ENCODE measurements at regions not wholly inside any gene's neighbourhood (a gene's known extent, or its start where the extent isn't known, plus 50 kb on each side); places are given as distances from the start of the nearest gene placed in this dataset.

GRCh38 chrX:23559975-23560374 is 107.3 kb upstream of the PRDX4 start:
- Histone ChIP-seq H3K18ac (ENCODE audit: low read depth in 1 of 2, low read length in 2 of 2) (no peak overlapping the region), H4K91ac (ENCODE audit: low read length) (no peak overlapping the region), H2AK5ac (ENCODE audit: low read length, severe bottlenecking) (no peak overlapping the region), H3K27ac (ENCODE audit: low read length, poor library complexity, severe bottlenecking) (no peak overlapping the region), H3K79me1 (replicated peaks; ENCODE audit: low read length, poor library complexity, severe bottlenecking) (no peaks in the 10 kb centered on the region), H3K9ac (ENCODE audit: low read length) (no peak overlapping the region), H3K4ac (ENCODE audit: low read depth in 1 of 2, low read length in 2 of 2) (no peak overlapping the region), H3K36me3 (ENCODE audit: control insufficient read depth in 1 of 2, insufficient read depth in 2 of 2, low read depth in 1 of 2, low read length in 2 of 2) (no peaks in the 10 kb centered on the region), H2BK120ac (ENCODE audit: low read depth, low read length) (no peak overlapping the region), H2AFZ (ENCODE audit: low read depth, low read length) (no peak overlapping the region), H3K4me1 (ENCODE audit: control insufficient read depth, insufficient read depth, low read depth, low read length) (no peaks in the 10 kb centered on the region), H4K8ac (ENCODE audit: low read length) (no peak overlapping the region), H3K4me3 (ENCODE audit: insufficient read depth in 1 of 2, low read depth in 1 of 2, low read length in 2 of 2) (no peak overlapping the region), H2BK5ac (ENCODE audit: low read depth, low read length, poor library complexity, severe bottlenecking) (no peak overlapping the region), H3K27me3 (ENCODE audit: control insufficient read depth in 1 of 2, insufficient read depth in 1 of 2, low read length in 2 of 2) (peaks cover 0 to 3% of the 10 kb centered on the region in 2 experiments), H2BK12ac (ENCODE audit: low read length in 2 of 2) (no peak overlapping the region), H2BK15ac (ENCODE audit: low read depth, poor library complexity, severe bottlenecking) (no peak overlapping the region), H3K4me2 (ENCODE audit: low read length, poor library complexity, severe bottlenecking) (no peak overlapping the region), H3K9me3 (ENCODE audit: control insufficient read depth, low read length) (peaks cover 11% of the 10 kb centered on the region), H3K14ac (ENCODE audit: low read length in 2 of 2) (no peak overlapping the region), H3K23ac (ENCODE audit: low read length in 2 of 2) (no peak overlapping the region)
- WGBS: no CpG with 5 or more reads among the region's 1 CpG
- DNase-seq: no peak

- no peak overlapping the region for H3K4me2 ChIP-seq (ENCODE audit: low read length, poor library complexity, severe bottlenecking)
- no peak for DNase-seq
- no peak overlapping the region for H3K23ac ChIP-seq (ENCODE audit: low read length in 2 of 2)
- H3K9me3 ChIP-seq (ENCODE audit: control insufficient read depth, low read length): peaks cover 10% of the 10 kb centered on the region
- H3K4me1 ChIP-seq (ENCODE audit: control insufficient read depth, insufficient read depth, low read depth, low read length): no peaks in the 10 kb centered on the region
- H3K79me1 ChIP-seq (replicated peaks; ENCODE audit: low read length, poor library complexity, severe bottlenecking): no peaks in the 10 kb centered on the region
- H3K9ac ChIP-seq (ENCODE audit: low read length): no peak overlapping the region
- H3K14ac ChIP-seq (ENCODE audit: low read length in 2 of 2): no peak overlapping the region
- H2BK12ac ChIP-seq (ENCODE audit: low read length in 2 of 2): no peak overlapping the region
- no peak overlapping the region for H2BK120ac ChIP-seq (ENCODE audit: low read depth, low read length)
- no peaks in the 10 kb centered on the region for H3K36me3 ChIP-seq (ENCODE audit: control insufficient read depth in 1 of 2, insufficient read depth in 2 of 2, low read depth in 1 of 2, low read length in 2 of 2)
- 92% methylated on average over 1 of the region's 2 CpGs for WGBS
- H4K8ac ChIP-seq (ENCODE audit: low read length): no peak overlapping the region
- H2BK15ac ChIP-seq (ENCODE audit: low read depth, poor library complexity, severe bottlenecking): no peak overlapping the region
- H4K91ac ChIP-seq (ENCODE audit: low read length): no peak overlapping the region
- no peak overlapping the region for H3K18ac ChIP-seq (ENCODE audit: low read depth in 1 of 2, low read length in 2 of 2)
- H3K4me3 ChIP-seq (ENCODE audit: insufficient read depth in 1 of 2, low read depth in 1 of 2, low read length in 2 of 2): no peak overlapping the region
- no peaks in the 10 kb centered on the region for H3K27me3 ChIP-seq (ENCODE audit: control insufficient read depth in 1 of 2, insufficient read depth in 1 of 2, low read length in 2 of 2)
- H3K27ac ChIP-seq (ENCODE audit: low read length, poor library complexity, severe bottlenecking): no peak overlapping the region
- H2AK5ac ChIP-seq (ENCODE audit: low read length, severe bottlenecking): no peak overlapping the region
- no peak overlapping the region for H2BK5ac ChIP-seq (ENCODE audit: low read depth, low read length, poor library complexity, severe bottlenecking)
- H2AFZ ChIP-seq (ENCODE audit: low read depth, low read length): no peak overlapping the region
- H3K4ac ChIP-seq (ENCODE audit: low read depth in 1 of 2, low read length in 2 of 2): no peak overlapping the region
Observed at GRCh38 chrX:23570674-23571343, 96.5 kb upstream of the PRDX4 start.

DNA sequence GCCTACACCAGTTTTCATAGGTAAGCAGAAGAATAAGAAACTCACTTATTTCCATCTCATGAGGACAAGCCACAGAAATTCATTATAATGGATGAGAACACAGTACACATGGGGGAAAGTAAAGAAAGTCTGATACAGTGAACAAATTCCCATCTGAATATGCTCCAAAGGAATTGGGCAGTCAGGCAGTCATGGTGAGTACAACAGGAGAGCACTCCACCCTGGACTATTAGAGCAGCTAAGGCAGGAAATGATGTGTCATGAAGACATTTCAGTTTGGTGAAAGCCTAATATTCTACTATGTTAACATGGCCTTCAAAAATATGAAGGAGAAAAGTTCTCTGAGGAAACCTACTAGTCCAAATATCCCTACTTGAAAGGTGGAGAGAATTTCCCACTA is 92.0 kb upstream of the PRDX4 start:
- DNase-seq: no peak
- no peak overlapping the region for H3K9ac ChIP-seq (ENCODE audit: low read length)
- H3K27ac ChIP-seq (ENCODE audit: low read length, poor library complexity, severe bottlenecking): no peak overlapping the region
- no peak overlapping the region for H3K18ac ChIP-seq (ENCODE audit: low read depth in 1 of 2, low read length in 2 of 2)
- H3K4ac ChIP-seq (ENCODE audit: low read depth in 1 of 2, low read length in 2 of 2): no peak overlapping the region
- no peaks in the 10 kb centered on the region for H3K27me3 ChIP-seq (ENCODE audit: control insufficient read depth in 1 of 2, insufficient read depth in 1 of 2, low read length in 2 of 2)
- H2BK5ac ChIP-seq (ENCODE audit: low read depth, low read length, poor library complexity, severe bottlenecking): no peak overlapping the region
- H4K91ac ChIP-seq (ENCODE audit: low read length): no peak overlapping the region
- no peak overlapping the region for H4K8ac ChIP-seq (ENCODE audit: low read length)
- H3K23ac ChIP-seq (ENCODE audit: low read length in 2 of 2): no peak overlapping the region
- H3K36me3 ChIP-seq (ENCODE audit: control insufficient read depth in 1 of 2, insufficient read depth in 2 of 2, low read depth in 1 of 2, low read length in 2 of 2): no peaks in the 10 kb centered on the region
- no peaks in the 10 kb centered on the region for H3K79me1 ChIP-seq (replicated peaks; ENCODE audit: low read length, poor library complexity, severe bottlenecking)
- H3K14ac ChIP-seq (ENCODE audit: low read length in 2 of 2): no peak overlapping the region
- no peaks in the 10 kb centered on the region for H3K4me1 ChIP-seq (ENCODE audit: control insufficient read depth, insufficient read depth, low read depth, low read length)
- H3K4me2 ChIP-seq (ENCODE audit: low read length, poor library complexity, severe bottlenecking): no peak overlapping the region
- no peaks in the 10 kb centered on the region for H3K9me3 ChIP-seq (ENCODE audit: control insufficient read depth, low read length)
- no peak overlapping the region for H2BK15ac ChIP-seq (ENCODE audit: low read depth, poor library complexity, severe bottlenecking)
- no peak overlapping the region for H2AFZ ChIP-seq (ENCODE audit: low read depth, low read length)
- no peak overlapping the region for H2AK5ac ChIP-seq (ENCODE audit: low read length, severe bottlenecking)
- H3K4me3 ChIP-seq (ENCODE audit: insufficient read depth in 1 of 2, low read depth in 1 of 2, low read length in 2 of 2): no peak overlapping the region
- no peak overlapping the region for H2BK120ac ChIP-seq (ENCODE audit: low read depth, low read length)
- H2BK12ac ChIP-seq (ENCODE audit: low read length in 2 of 2): no peak overlapping the region

GRCh38 chrX:23578079-23578478 is 89.2 kb upstream of the PRDX4 start:
- Histone ChIP-seq H3K27me3 (ENCODE audit: control insufficient read depth in 1 of 2, insufficient read depth in 1 of 2, low read length in 2 of 2) (no peaks in the 10 kb centered on the region), H2AK5ac (ENCODE audit: low read length, severe bottlenecking) (no peak overlapping the region), H3K27ac (ENCODE audit: low read length, poor library complexity, severe bottlenecking) (no peak overlapping the region), H2BK5ac (ENCODE audit: low read depth, low read length, poor library complexity, severe bottlenecking) (no peak overlapping the region), H3K4ac (ENCODE audit: low read depth in 1 of 2, low read length in 2 of 2) (no peak overlapping the region), H3K9ac (ENCODE audit: low read length) (no peak overlapping the region), H3K36me3 (ENCODE audit: control insufficient read depth in 1 of 2, insufficient read depth in 2 of 2, low read depth in 1 of 2, low read length in 2 of 2) (no peaks in the 10 kb centered on the region), H3K4me1 (ENCODE audit: control insufficient read depth, insufficient read depth, low read depth, low read length) (no peaks in the 10 kb centered on the region), H3K14ac (ENCODE audit: low read length in 2 of 2) (no peak overlapping the region), H2AFZ (ENCODE audit: low read depth, low read length) (no peak overlapping the region), H3K18ac (ENCODE audit: low read depth in 1 of 2, low read length in 2 of 2) (no peak overlapping the region), H3K9me3 (ENCODE audit: control insufficient read depth, low read length) (no peaks in the 10 kb centered on the region), H2BK12ac (ENCODE audit: low read length in 2 of 2) (no peak overlapping the region), H3K23ac (ENCODE audit: low read length in 2 of 2) (no peak overlapping the region), H3K4me2 (ENCODE audit: low read length, poor library complexity, severe bottlenecking) (no peak overlapping the region), H4K8ac (ENCODE audit: low read length) (no peak overlapping the region), H3K4me3 (ENCODE audit: insufficient read depth in 1 of 2, low read depth in 1 of 2, low read length in 2 of 2) (no peak overlapping the region), H4K91ac (ENCODE audit: low read length) (no peak overlapping the region), H3K79me1 (replicated peaks; ENCODE audit: low read length, poor library complexity, severe bottlenecking) (no peaks in the 10 kb centered on the region), H2BK120ac (ENCODE audit: low read depth, low read length) (no peak overlapping the region), H2BK15ac (ENCODE audit: low read depth, poor library complexity, severe bottlenecking) (no peak overlapping the region)
- DNase-seq: no peak
- WGBS: 80% methylated on average over 1 of the region's 1 CpG

Data from mesenchymal stem cell (in vitro differentiated cells and primary cell).